ENCODE measurements at regions not wholly inside any gene's neighbourhood (a gene's known extent, or its start where the extent isn't known, plus 50 kb on each side); places are given as distances from the start of the nearest gene placed in this dataset.

DNA sequence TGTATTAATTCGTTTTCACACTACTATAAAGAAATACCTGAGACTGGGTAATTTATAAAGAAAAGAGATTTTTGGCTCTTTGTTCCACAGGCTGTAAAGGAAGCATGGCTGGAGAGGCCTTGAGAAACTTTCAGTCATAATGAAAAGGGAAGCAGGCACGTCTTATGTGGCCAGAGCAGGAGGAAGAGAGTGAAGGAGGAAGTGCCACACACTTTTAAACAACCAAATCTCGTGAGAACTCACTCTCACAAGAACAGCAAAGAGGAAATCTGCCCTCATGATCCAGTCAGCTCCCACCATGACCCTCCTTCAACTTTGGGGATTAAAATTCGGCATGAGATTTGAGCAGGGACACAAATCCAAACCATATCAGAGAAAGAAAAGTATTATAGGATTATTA lies 1255.9 kb upstream of the MIR17HG start:
- no peak for TF ChIP-seq CTCF (IDR thresholded peaks at IDR 0.05; ENCODE audit: low read depth, low read length)
- DNase-seq (ENCODE audit: low read depth, low spot score) = no peak
- in situ Hi-C loops (cut with HindIII; ENCODE audit: low sequenced_read_pairs) = no loop called here
- H3K4me3 ChIP-seq (ENCODE audit: low read depth, low read length) = no peak overlapping the region

- TF ChIP-seq CTCF (IDR thresholded peaks at IDR 0.05; ENCODE audit: low read depth, low read length) = no peak
- H3K4me3 ChIP-seq (ENCODE audit: low read depth, low read length) = no peak overlapping the region
- no peak for DNase-seq (ENCODE audit: low read depth, low spot score)
- in situ Hi-C loops (cut with HindIII; ENCODE audit: low sequenced_read_pairs) = no loop called here
Measured at GRCh38 chr13:90094357-90094756, 1253.1 kb upstream of the MIR17HG start.

- DNase-seq (ENCODE audit: low read depth, low spot score) = no peak
- TF ChIP-seq CTCF (IDR thresholded peaks at IDR 0.05; ENCODE audit: low read depth, low read length) = no peak
- in situ Hi-C loops (cut with HindIII; ENCODE audit: low sequenced_read_pairs) = no loop called here
- H3K4me3 ChIP-seq (ENCODE audit: low read depth, low read length) = no peak overlapping the region
Measured at GRCh38 chr13:90098577-90098976, 1248.9 kb upstream of the MIR17HG start.

- H3K4me3 ChIP-seq (ENCODE audit: low read depth, low read length) = no peak overlapping the region
- DNase-seq (ENCODE audit: low read depth, low spot score) = no peak
- in situ Hi-C loops (cut with HindIII; ENCODE audit: low sequenced_read_pairs) = no loop called here
- no peak for TF ChIP-seq CTCF (IDR thresholded peaks at IDR 0.05; ENCODE audit: low read depth, low read length)
Measured at GRCh38 chr13:90099847-90100246, 1247.6 kb upstream of the MIR17HG start.

GRCh38 chr13:90103099-90103784 lies 1244.2 kb upstream of the MIR17HG start:
- DNase-seq (ENCODE audit: low read depth, low spot score) = no peak
- in situ Hi-C loops (cut with HindIII; ENCODE audit: low sequenced_read_pairs) = no loop called here
- no peak for TF ChIP-seq CTCF (IDR thresholded peaks at IDR 0.05; ENCODE audit: low read depth, low read length)
- H3K4me3 ChIP-seq (ENCODE audit: low read depth, low read length) = no peak overlapping the region

DNA sequence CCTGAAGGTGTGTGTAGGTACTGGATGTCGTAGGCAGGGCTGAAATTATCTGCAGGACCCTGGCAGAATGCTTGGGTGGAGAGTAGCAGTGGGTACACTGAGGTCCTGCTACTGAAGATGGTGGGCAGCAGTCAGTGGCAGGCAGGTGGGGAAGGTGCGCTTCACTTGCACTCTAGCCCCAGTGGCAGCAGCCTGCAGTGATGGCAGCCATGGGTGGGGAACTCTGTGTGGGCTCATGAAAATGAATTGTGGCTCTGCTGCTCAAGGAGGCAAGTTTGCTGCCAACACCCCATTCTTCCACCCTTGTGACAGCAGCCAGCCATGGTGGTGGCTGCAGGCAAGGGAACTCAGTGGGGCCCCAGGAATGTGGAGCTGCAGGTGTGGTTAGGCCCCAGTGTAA lies 1242.7 kb upstream of the MIR17HG start:
- in situ Hi-C loops (cut with HindIII; ENCODE audit: low sequenced_read_pairs) = no loop called here
- DNase-seq (ENCODE audit: low read depth, low spot score) = no peak
- TF ChIP-seq CTCF (IDR thresholded peaks at IDR 0.05; ENCODE audit: low read depth, low read length) = no peak
- H3K4me3 ChIP-seq (ENCODE audit: low read depth, low read length) = no peak overlapping the region

Data from astrocyte of the spinal cord (primary cell).